Stimulated activated effector memory CD8-positive, alpha-beta T cell treated with anti-CD3 and anti-CD28 coated beads, Interleukin-12 subunit alpha, Interleukin-12 subunit beta, amount 100 ng/mL, for 72 hours (primary cell): ENCODE measurements at regions not wholly inside any gene's neighbourhood (a gene's known extent, or its start where the extent isn't known, plus 50 kb on each side); places are given as distances from the start of the nearest gene placed in this dataset.

Source experiments
- ATAC-seq: fragments of 150-1000 bp; cut with Tn5 transposase; 2 replicates; pipeline ENCODE4 v1.10.0; 2021
- DNase-seq, 2 donors: peaks; one replicate each; pipeline ENCODE4 v3.0.0; 2021 to 2022; ENCODE audit warnings: low spot score in 2 of 2
- H3K27ac Mint-ChIP-seq: one replicate; pipeline ENCODE4 v1.8.0; 2022; ENCODE audit warnings: mild to moderate bottlenecking, mixed read lengths
- H3K36me3 Mint-ChIP-seq: one replicate; pipeline ENCODE4 v1.8.0; 2022; ENCODE audit warnings: mild to moderate bottlenecking, mixed read lengths
- H3K4me1 Mint-ChIP-seq: one replicate; pipeline ENCODE4 v1.8.0; 2022; ENCODE audit warnings: mixed read lengths
- H3K4me3 Mint-ChIP-seq: one replicate; pipeline ENCODE4 v1.8.0; 2022; ENCODE audit warnings: mild to moderate bottlenecking, mixed read lengths
- H3K9me3 Mint-ChIP-seq: one replicate; pipeline ENCODE4 v1.8.0; 2022; ENCODE audit warnings: mixed read lengths

GRCh38 chrX:44400588-44400987, 57.1 kb upstream of the EFHC2 start:
- ATAC-seq (peak; percentile 69), DNase-seq (no peak)
- Mint-ChIP-seq H3K36me3 (no peaks in the 10 kb centered on the region), H3K4me1 (no peaks in the 10 kb centered on the region), H3K4me3 (no peak overlapping the region), H3K9me3 (no peaks in the 10 kb centered on the region), H3K27ac (no peak overlapping the region)

DNA sequence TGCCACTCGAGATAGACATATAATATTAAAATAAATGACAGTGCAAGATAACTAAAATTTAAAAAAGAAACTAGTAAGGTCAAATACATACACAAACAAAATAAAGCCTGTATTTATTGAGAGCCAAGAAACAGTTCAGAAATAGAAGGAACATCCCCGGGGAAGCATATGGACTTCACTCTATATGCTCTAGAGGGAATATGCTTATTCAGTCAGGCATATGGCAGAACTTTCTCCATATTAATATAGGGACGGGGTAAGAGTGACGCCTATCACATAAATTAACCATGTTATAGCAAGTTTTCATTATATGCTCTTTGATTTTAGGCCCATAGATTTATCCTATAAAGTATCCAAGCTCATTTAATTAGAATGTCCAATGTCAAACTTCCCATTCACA, 56.7 kb upstream of the EFHC2 start:
- ATAC-seq (no peak), DNase-seq (no peak)
- Mint-ChIP-seq H3K36me3 (no peaks in the 10 kb centered on the region), H3K27ac (no peak overlapping the region), H3K4me3 (no peak overlapping the region), H3K9me3 (no peaks in the 10 kb centered on the region), H3K4me1 (no peaks in the 10 kb centered on the region)
